NT2/D1 (cell line): ENCODE measurements at regions not wholly inside any gene's neighbourhood (a gene's known extent, or its start where the extent isn't known, plus 50 kb on each side); places are given as distances from the start of the nearest gene placed in this dataset.

Experiments used
- SUZ12 ChIP-seq: IDR thresholded peaks from 2 replicates; pipeline ENCODE4 v1.6.1; 2011; ENCODE audit not compliant: insufficient read length, insufficient read depth; ENCODE audit errors: extremely low read depth
- YY1 ChIP-seq: IDR thresholded peaks from 2 replicates; pipeline ENCODE4 v1.6.1; 2011; ENCODE audit not compliant: insufficient read length, insufficient read depth
- ZNF274 ChIP-seq: IDR thresholded peaks from 2 replicates; pipeline ENCODE4 v1.6.1; 2011; ENCODE audit warnings: mild to moderate bottlenecking, low read depth, low read length

DNA sequence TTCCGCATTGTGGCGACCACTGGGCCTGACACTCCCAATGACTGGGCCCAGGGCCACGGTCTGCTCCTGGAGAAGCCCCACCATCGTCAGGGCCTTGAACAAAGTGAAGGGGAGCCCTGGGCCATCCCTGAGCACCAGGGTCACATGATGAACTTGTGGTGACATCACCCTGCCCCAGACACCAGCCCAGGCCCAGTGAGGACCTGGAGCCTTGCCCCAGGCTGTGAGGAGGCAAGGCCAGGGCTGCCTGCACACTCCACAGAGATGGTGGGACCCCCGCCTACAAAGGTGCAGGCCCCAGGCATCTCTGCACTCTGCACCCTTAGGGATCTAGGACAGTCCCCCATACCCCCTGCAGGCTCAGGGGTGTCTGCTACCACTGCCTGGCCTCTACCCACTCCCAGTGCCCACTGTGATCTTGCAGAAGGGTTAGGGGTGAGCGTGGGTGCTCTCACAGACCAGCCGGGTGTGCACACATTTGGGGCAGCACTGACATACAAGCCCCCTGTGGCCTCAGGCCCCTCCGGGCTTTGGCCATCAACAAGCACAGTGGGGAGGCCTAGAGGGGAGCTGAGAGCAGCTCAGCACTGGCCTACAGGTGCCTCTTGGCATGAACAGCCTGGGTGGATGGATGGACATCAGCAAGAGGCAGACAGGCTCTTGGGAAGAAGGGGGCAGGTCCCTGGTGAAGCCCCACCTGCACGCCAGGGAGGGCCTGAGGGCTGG is 624.0 kb upstream of the LRRTM4 start:
- TF ChIP-seq ZNF274, result no peak
- no peak for TF ChIP-seq YY1
- no peak for TF ChIP-seq SUZ12
